ENCODE measurements at regions not wholly inside any gene's neighbourhood (a gene's known extent, or its start where the extent isn't known, plus 50 kb on each side); places are given as distances from the start of the nearest gene placed in this dataset.
"Not testable (repeated sequence)": the region's sequence is repeated elsewhere in the genome, so short reads cannot be mapped to it uniquely, and the experiment has no call there.

- DNase-seq: peak; percentile 39 to 61 (median 52)
These were observed 288.2 kb downstream of the IKZF2 start for GRCh38 chr2:212863185-212863588.

- no peak for DNase-seq
These were observed 292.9 kb downstream of the IKZF2 start for GRCh38 chr2:212858496-212858895.

- DNase-seq: no peak
These were observed 296.6 kb downstream of the IKZF2 start for GRCh38 chr2:212854771-212855170.

- no peak for DNase-seq
These were observed 297.3 kb downstream of the IKZF2 start for GRCh38 chr2:212854116-212854515.

- DNase-seq: no peak
These were observed 305.5 kb downstream of the IKZF2 start for GRCh38 chr2:212845941-212846340.

- no peak for DNase-seq
These were observed 305.0 kb upstream of the ERBB4 start for GRCh38 chr2:212843409-212844199.

GRCh38 chr2:212842544-212843185, 304.1 kb upstream of the ERBB4 start:
- no peak for DNase-seq

GRCh38 chr2:212841460-212841859, 302.9 kb upstream of the ERBB4 start:
- DNase-seq: no peak

- DNase-seq: no peak
These were observed 293.9 kb upstream of the ERBB4 start for GRCh38 chr2:212832211-212833195.

GRCh38 chr2:212831671-212832199, 293.1 kb upstream of the ERBB4 start:
- DNase-seq: no peak

GRCh38 chr2:212816267-212816666, 277.7 kb upstream of the ERBB4 start:
- DNase-seq: no peak

- peak; percentile 6 to 43 (median 26) for DNase-seq
These were observed 276.9 kb upstream of the ERBB4 start for GRCh38 chr2:212815453-212815852.

- no peak for DNase-seq
These were observed 276.3 kb upstream of the ERBB4 start for GRCh38 chr2:212814941-212815340.

- DNase-seq: no peak
These were observed 273.3 kb upstream of the ERBB4 start for GRCh38 chr2:212811921-212812320.

GRCh38 chr2:212811036-212811805, 272.6 kb upstream of the ERBB4 start:
- no peak for DNase-seq

GRCh38 chr2:212797484-212798205, 259.0 kb upstream of the ERBB4 start:
- DNase-seq: no peak

- DNase-seq: no peak
These were observed 255.9 kb upstream of the ERBB4 start for GRCh38 chr2:212794471-212794870.

GRCh38 chr2:212791569-212791968, 253.0 kb upstream of the ERBB4 start:
- DNase-seq: no peak

- DNase-seq: not testable (repeated sequence)
These were observed 247.5 kb upstream of the ERBB4 start for GRCh38 chr2:212786088-212786487.

- peak; percentile 10 to 65 (median 48) for DNase-seq
These were observed 238.5 kb upstream of the ERBB4 start for GRCh38 chr2:212777020-212777491.

GRCh38 chr2:212773808-212774339, 235.3 kb upstream of the ERBB4 start:
- no peak for DNase-seq

Data from suppressor macrophage (primary cell).